NCI-H69 (cell line): ENCODE measurements at regions not wholly inside any gene's neighbourhood (a gene's known extent, or its start where the extent isn't known, plus 50 kb on each side); places are given as distances from the start of the nearest gene placed in this dataset.

Experiments used
- DNase-seq: peaks from one replicate; lab custom pipeline; 2025; lab: John Stamatoyannopoulos, UW

GRCh38 chr13:40115426-40115825, 460.0 kb downstream of the COG6 start:
- no peak for DNase-seq

GRCh38 chr13:40116008-40116407, 460.5 kb downstream of the COG6 start:
- DNase-seq = no peak

GRCh38 chr13:40118337-40118736, 462.9 kb downstream of the COG6 start:
- DNase-seq = no peak

GRCh38 chr13:40119852-40120251, 464.4 kb downstream of the COG6 start:
- no peak for DNase-seq

- no peak for DNase-seq
Measured at GRCh38 chr13:40120288-40120687, 464.8 kb downstream of the COG6 start.

GRCh38 chr13:40120781-40121180, 465.3 kb downstream of the COG6 start:
- no peak for DNase-seq

- no peak for DNase-seq
Measured at GRCh38 chr13:40121722-40122121, 466.3 kb downstream of the COG6 start.

- no peak for DNase-seq
Measured at GRCh38 chr13:40123962-40124632, 468.6 kb downstream of the COG6 start.

GRCh38 chr13:40124633-40125015, 469.2 kb downstream of the COG6 start:
- no peak for DNase-seq

- DNase-seq = no peak
Measured at GRCh38 chr13:40125336-40125735, 469.9 kb downstream of the COG6 start.

GRCh38 chr13:40126306-40127085, 471.0 kb downstream of the COG6 start:
- DNase-seq = no peak

- DNase-seq = no peak
Measured at GRCh38 chr13:40127476-40127875, 472.0 kb downstream of the COG6 start.

- DNase-seq = no peak
Measured at GRCh38 chr13:40127925-40128324, 472.5 kb downstream of the COG6 start.

- no peak for DNase-seq
Measured at GRCh38 chr13:40129467-40129866, 474.0 kb downstream of the COG6 start.

GRCh38 chr13:40130871-40131636, 475.6 kb downstream of the COG6 start:
- DNase-seq = no peak

- no peak for DNase-seq
Measured at GRCh38 chr13:40132249-40132648, 476.8 kb downstream of the COG6 start.

- no peak for DNase-seq
Measured at GRCh38 chr13:40136896-40137295, 481.4 kb downstream of the COG6 start.

- DNase-seq = no peak
Measured at GRCh38 chr13:40137400-40137799, 481.9 kb downstream of the COG6 start.

GRCh38 chr13:40139896-40140520, 484.5 kb downstream of the COG6 start:
- no peak for DNase-seq

GRCh38 chr13:40141859-40142555, 486.5 kb downstream of the COG6 start:
- no peak for DNase-seq

GRCh38 chr13:40143106-40143505, 487.6 kb downstream of the COG6 start:
- no peak for DNase-seq

GRCh38 chr13:40143559-40143958, 488.1 kb downstream of the COG6 start:
- DNase-seq = no peak
